ENCODE measurements at regions not wholly inside any gene's neighbourhood (a gene's known extent, or its start where the extent isn't known, plus 50 kb on each side); places are given as distances from the start of the nearest gene placed in this dataset.

GRCh38 chrX:120793098-120793497 is 82.6 kb downstream of the CT47B1 start:
- H3K4me3 ChIP-seq (ENCODE audit: low read depth, low read length) = no peak overlapping the region
- in situ Hi-C loops (cut with HindIII; ENCODE audit: low sequenced_read_pairs) = no loop called here
- TF ChIP-seq CTCF (IDR thresholded peaks at IDR 0.05; ENCODE audit: low read depth, low read length) = no peak
- no peak for DNase-seq (ENCODE audit: low read depth, low spot score)

GRCh38 chrX:120791013-120791643 is 84.5 kb downstream of the CT47B1 start:
- no peak for TF ChIP-seq CTCF (IDR thresholded peaks at IDR 0.05; ENCODE audit: low read depth, low read length)
- DNase-seq (ENCODE audit: low read depth, low spot score) = peak; percentile 80
- in situ Hi-C loops (cut with HindIII; ENCODE audit: low sequenced_read_pairs) = no loop called here
- H3K4me3 ChIP-seq (ENCODE audit: low read depth, low read length) = no peak overlapping the region

GRCh38 chrX:120790552-120790951 is 85.1 kb downstream of the CT47B1 start:
- H3K4me3 ChIP-seq (ENCODE audit: low read depth, low read length) = no peak overlapping the region
- TF ChIP-seq CTCF (IDR thresholded peaks at IDR 0.05; ENCODE audit: low read depth, low read length) = no peak
- DNase-seq (ENCODE audit: low read depth, low spot score) = no peak
- in situ Hi-C loops (cut with HindIII; ENCODE audit: low sequenced_read_pairs) = no loop called here

GRCh38 chrX:120790118-120790517 is 85.5 kb downstream of the CT47B1 start:
- TF ChIP-seq CTCF (IDR thresholded peaks at IDR 0.05; ENCODE audit: low read depth, low read length) = peak; percentile 74
- in situ Hi-C loops (cut with HindIII; ENCODE audit: low sequenced_read_pairs) = no loop called here
- no peak overlapping the region for H3K4me3 ChIP-seq (ENCODE audit: low read depth, low read length)
- peak; percentile 81 for DNase-seq (ENCODE audit: low read depth, low spot score)

GRCh38 chrX:120781403-120781802 is 94.3 kb downstream of the CT47B1 start:
- peak; percentile 44 for DNase-seq (ENCODE audit: low read depth, low spot score)
- in situ Hi-C loops (cut with HindIII; ENCODE audit: low sequenced_read_pairs) = no loop called here
- H3K4me3 ChIP-seq (ENCODE audit: low read depth, low read length) = no peak overlapping the region
- TF ChIP-seq CTCF (IDR thresholded peaks at IDR 0.05; ENCODE audit: low read depth, low read length) = no peak

GRCh38 chrX:120775959-120776358 is 99.7 kb downstream of the CT47B1 start:
- in situ Hi-C loops (cut with HindIII; ENCODE audit: low sequenced_read_pairs) = no loop called here
- no peak for DNase-seq (ENCODE audit: low read depth, low spot score)
- TF ChIP-seq CTCF (IDR thresholded peaks at IDR 0.05; ENCODE audit: low read depth, low read length) = no peak
- no peak overlapping the region for H3K4me3 ChIP-seq (ENCODE audit: low read depth, low read length)
